Endothelial cell of umbilical vein (primary cell): ENCODE measurements at regions not wholly inside any gene's neighbourhood (a gene's known extent, or its start where the extent isn't known, plus 50 kb on each side); places are given as distances from the start of the nearest gene placed in this dataset.

Experiments used
- BruUV-seq: library from RNA; stranded (reverse); fragments of 400-500 nt; replicated peaks from 2 replicates; lab custom pipeline; 2021; lab: Mats Ljungman, UMichigan
- CTCF ChIA-PET: fragments of 300-600, 350-600 bp; sonication (Branson Sonifier 250); formaldehyde crosslinking; loops from one replicate; lab custom pipeline; 2021; ENCODE audit warnings: antibody characterized with exemption, inconsistent platforms; lab: Charles Lee
- POLR2A ChIA-PET: fragments of 300-600, 350-600 bp; sonication (Branson Sonifier 250); formaldehyde crosslinking; loops from one replicate; lab custom pipeline; 2021; ENCODE audit warnings: antibody characterized with exemption, inconsistent platforms; lab: Charles Lee
- DNase-seq: peaks from one replicate; pipeline ENCODE4 v3.0.0-alpha.2; 2011; ENCODE audit warnings: low read depth, low spot score
- FAIRE-seq: peaks from 2 replicates; lab custom pipeline; 2011; peaks lifted over from hg19 to GRCh38; lab: Jason Lieb, UNC
- H2AFZ ChIP-seq: 2 replicates; pipeline ENCODE4 v1.6.0; 2012; ENCODE audit warnings: low read depth, low read length, control low read depth, inconsistent platforms
- H3K27ac ChIP-seq: 2 replicates; pipeline ENCODE4 v1.5.1; 2011; ENCODE audit warnings: low read depth, mild to moderate bottlenecking, control low read depth, low read length, moderate library complexity; ENCODE audit not compliant: insufficient read depth
- H3K27me3 ChIP-seq, 2 experiments: 2 replicates each; pipeline versions ENCODE4 v1.6.0 to v1.6.1; 2011; ENCODE audit warnings: low read length in 2 of 2, mixed read lengths in 1 of 2; ENCODE audit not compliant: control insufficient read depth in 2 of 2, insufficient read depth in 2 of 2
- H3K36me3 ChIP-seq, 2 experiments: 2 replicates in 1 of 2; 3 replicates in 1 of 2; pipeline ENCODE4 v1.5.1; 2011; ENCODE audit warnings: low read length in 2 of 2, mild to moderate bottlenecking in 1 of 2, moderate library complexity in 1 of 2; ENCODE audit not compliant: control insufficient read depth in 2 of 2, insufficient read depth in 2 of 2; ENCODE audit errors: extremely low read depth in 1 of 2
- H3K4me1 ChIP-seq: 3 replicates; pipeline ENCODE4 v1.5.1; 2011; ENCODE audit warnings: mild to moderate bottlenecking, low read length; ENCODE audit not compliant: control insufficient read depth, insufficient read depth; ENCODE audit errors: extremely low read depth
- H3K4me2 ChIP-seq: 2 replicates; pipeline ENCODE4 v1.6.1; 2011; ENCODE audit warnings: low read length, control low read depth, mixed read lengths; ENCODE audit not compliant: insufficient read depth
- H3K4me3 ChIP-seq, 3 experiments: fragments of 200-600 bp in 1 of 3; sonication (generic), shearing (Covaris generic) in 1 of 3; replicated peaks in 1 of 3; 2 replicates each; pipeline ENCODE4 v1.5.1; 2011 to 2016; ENCODE audit warnings: control low read depth in 3 of 3, low read length in 3 of 3, mild to moderate bottlenecking in 2 of 3, inconsistent platforms in 1 of 3, low read depth in 1 of 3, moderate library complexity in 1 of 3; ENCODE audit not compliant: insufficient read depth in 1 of 3
- H3K79me2 ChIP-seq: 2 replicates; pipeline ENCODE4 v1.6.0; 2012; ENCODE audit warnings: low read length, inconsistent platforms; ENCODE audit not compliant: control insufficient read depth, insufficient read depth
- H3K9ac ChIP-seq: replicated peaks from 2 replicates; pipeline ENCODE3; 2011; ENCODE audit warnings: low read length, control low read depth; ENCODE audit not compliant: insufficient read depth; ENCODE audit errors: extremely low read depth
- H3K9me1 ChIP-seq: replicated peaks from 3 replicates; pipeline ENCODE4 v1.6.0; 2011; ENCODE audit warnings: mild to moderate bottlenecking, low read length; ENCODE audit not compliant: control insufficient read depth, insufficient read depth; ENCODE audit errors: extremely low read depth
- H3K9me3 ChIP-seq: replicated peaks from 2 replicates; pipeline ENCODE4 v1.5.1; 2012; ENCODE audit warnings: low read length, inconsistent platforms; ENCODE audit not compliant: control insufficient read depth, insufficient read depth
- H4K20me1 ChIP-seq: replicated peaks from 2 replicates; pipeline ENCODE3; 2011; ENCODE audit warnings: mild to moderate bottlenecking, low read length; ENCODE audit not compliant: control insufficient read depth, insufficient read depth; ENCODE audit errors: extremely low read depth
- CTCF ChIP-seq, 2 donors: IDR thresholded peaks; 1 replicate in 1 of 2; 2 replicates in 1 of 2; pipeline ENCODE4 v1.5.1; 2011; ENCODE audit warnings: low read length in 2 of 2, mild to moderate bottlenecking in 2 of 2, moderate library complexity in 2 of 2, control low read depth in 1 of 2, inconsistent platforms in 1 of 2, low read depth in 1 of 2; ENCODE audit not compliant: insufficient read depth in 1 of 2; ENCODE audit errors: extremely low read depth in 1 of 2
- EZH2 ChIP-seq: IDR thresholded peaks from 2 replicates; pipeline ENCODE4 v1.6.1; 2012; ENCODE audit warnings: borderline replicate concordance, low read depth, mild to moderate bottlenecking, moderate library complexity, low read length, inconsistent platforms; ENCODE audit not compliant: severe bottlenecking
- FOS ChIP-seq: IDR thresholded peaks from 2 replicates; pipeline ENCODE4 v1.6.1; 2011; ENCODE audit warnings: mild to moderate bottlenecking, low read length, moderate library complexity, borderline replicate concordance; ENCODE audit not compliant: insufficient read depth
- JUN ChIP-seq: IDR thresholded peaks from 2 replicates; pipeline ENCODE4 v1.6.1; 2011; ENCODE audit warnings: borderline replicate concordance, low read depth; ENCODE audit not compliant: insufficient read length, insufficient read depth
- MAX ChIP-seq: IDR thresholded peaks from 2 replicates; pipeline ENCODE4 v1.6.1; 2011; ENCODE audit not compliant: insufficient read depth, insufficient read length
- MYC ChIP-seq: IDR thresholded peaks from one replicate; pipeline ENCODE4 v1.6.1; 2011; ENCODE audit warnings: mild to moderate bottlenecking, low read depth, low read length
- POLR2A ChIP-seq: IDR thresholded peaks from 2 replicates; pipeline ENCODE4 v1.6.1; 2012; ENCODE audit warnings: low read depth, mild to moderate bottlenecking, control low read depth, low read length
- POLR2AphosphoS5 ChIP-seq: IDR thresholded peaks from 2 replicates; pipeline ENCODE4 v1.6.1; 2012; ENCODE audit warnings: low read depth, mild to moderate bottlenecking, control low read depth, low read length, moderate library complexity; ENCODE audit not compliant: insufficient read depth
- dilution Hi-C: fragments of 300-500 bp; cut with MboI; formaldehyde crosslinking; loops from one replicate; pipeline ENCODE4 v1.15.0; 2019; ENCODE audit warnings: low sequenced_read_pairs; ENCODE audit not compliant: extremely low pct_ligation_motif_present
- intact Hi-C: fragments of 100-400 bp; cut with micrococcal nuclease; formaldehyde crosslinking; loops from one replicate; pipeline ENCODE4 v1.10.0; 2022

- H3K4me2 ChIP-seq = no peak overlapping the region
- CTCF ChIA-PET = no interaction called here
- dilution Hi-C loops = no loop called here
- no TSS peak for BruUV-seq
- no peaks in the 10 kb centered on the region for H3K9me1 ChIP-seq
- POLR2A ChIA-PET = no interaction called here
- H3K27me3 ChIP-seq = no peaks in the 10 kb centered on the region
- H2AFZ ChIP-seq = no peak overlapping the region
- no peaks in the 10 kb centered on the region for H4K20me1 ChIP-seq
- TF ChIP-seq FOS (no peak), POLR2A (no peak), POLR2AphosphoS5 (no peak), MAX (no peak), MYC (no peak), CTCF (IDR thresholded peaks at IDR 0.05; ENCODE audit: extremely low read depth in 1 of 2, insufficient read depth in 1 of 2, low read depth in 1 of 2, low read length in 2 of 2) (no peak), JUN (no peak), EZH2 (no peak)
- no peaks in the 10 kb centered on the region for H3K4me1 ChIP-seq
- no peak overlapping the region for H3K9ac ChIP-seq
- no peak overlapping the region for H3K4me3 ChIP-seq
- intact Hi-C loops = no loop called here
- H3K9me3 ChIP-seq = no peaks in the 10 kb centered on the region
- no peak for FAIRE-seq
- H3K36me3 ChIP-seq = no peaks in the 10 kb centered on the region
- no peak for DNase-seq
- no peaks in the 10 kb centered on the region for H3K79me2 ChIP-seq
- H3K27ac ChIP-seq = no peak overlapping the region
These were observed 1996.9 kb downstream of the LRRC4C start for GRCh38 chr11:39462506-39462905.
